ENCODE measurements at regions not wholly inside any gene's neighbourhood (a gene's known extent, or its start where the extent isn't known, plus 50 kb on each side); places are given as distances from the start of the nearest gene placed in this dataset.

DNA sequence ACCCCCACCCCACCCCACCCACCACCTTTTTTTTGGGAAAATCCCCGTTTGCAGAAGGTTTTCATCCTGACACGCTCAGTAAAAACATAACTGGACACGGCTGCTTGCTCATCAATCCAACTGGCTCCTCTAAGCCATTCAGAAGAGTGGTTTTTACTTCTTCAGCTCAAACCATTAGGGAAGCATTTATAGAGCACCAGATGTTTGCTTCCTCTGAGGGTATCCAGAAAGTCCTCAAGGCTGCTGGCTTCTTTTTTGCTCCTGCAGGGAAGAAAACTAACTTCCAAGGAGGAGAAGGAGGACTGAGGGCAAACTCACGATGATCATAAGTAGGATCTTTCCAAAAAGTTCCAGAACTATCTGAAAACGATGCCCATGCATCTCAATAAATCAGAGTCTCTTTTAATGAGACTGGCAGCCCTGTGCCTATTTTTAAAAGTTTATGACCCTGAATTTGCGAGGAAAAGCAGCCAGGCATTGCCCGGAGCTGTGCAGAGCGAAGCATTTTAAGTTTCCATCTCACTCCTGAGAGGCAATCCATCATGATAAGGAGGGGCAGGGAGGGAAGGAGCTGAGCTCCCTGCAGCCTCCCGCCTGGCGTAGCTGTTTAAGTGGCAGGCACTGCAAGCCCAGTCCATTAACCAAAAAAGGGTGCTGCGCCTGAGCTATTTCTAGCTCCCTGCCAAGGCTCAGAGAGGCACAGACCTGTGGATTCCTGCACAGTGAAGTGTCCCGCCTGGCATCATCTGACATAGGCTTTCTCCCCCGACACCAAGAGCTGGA is 146.3 kb upstream of the FOXF1 start:
- Mint-ChIP-seq H3K36me3 (no peaks in the 10 kb centered on the region), H3K27me3 (ENCODE audit: low read depth) (peaks cover 24% of the 10 kb centered on the region)

DNA sequence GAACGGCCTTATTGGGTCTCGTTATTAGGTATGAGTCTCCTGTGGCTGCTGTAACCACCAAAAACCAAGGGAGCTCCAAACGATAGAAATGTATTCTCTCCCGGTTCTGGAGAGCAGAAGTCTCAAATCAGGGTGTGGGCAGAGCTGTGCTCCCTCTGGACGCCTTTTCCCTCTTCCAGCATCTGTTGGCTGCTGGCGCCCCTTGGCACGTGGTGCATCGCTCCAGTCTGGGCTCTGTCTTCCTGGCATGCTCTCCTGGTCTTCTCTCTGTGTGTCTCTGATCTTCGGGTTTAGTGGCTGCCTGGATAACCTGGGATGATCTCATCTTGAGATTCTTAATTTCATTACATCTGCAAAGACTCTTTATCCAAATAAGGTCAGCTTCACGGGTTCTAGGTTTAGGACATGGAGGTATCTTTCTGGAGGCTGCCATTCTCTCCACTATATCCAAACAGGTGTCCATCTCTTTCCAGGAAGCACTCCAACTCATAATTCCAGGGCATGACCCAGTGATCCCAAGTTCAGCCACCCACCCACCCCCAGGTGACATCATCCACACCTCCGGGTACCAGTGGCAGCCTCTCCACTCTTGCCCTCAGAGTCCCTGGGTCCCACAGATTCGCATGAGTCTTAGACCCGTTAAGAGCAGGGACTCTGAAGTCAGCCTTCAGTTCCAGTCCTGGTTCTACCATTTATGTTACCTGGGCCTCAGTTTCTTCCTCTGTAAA is 145.5 kb upstream of the FOXF1 start:
- Mint-ChIP-seq H3K36me3 (no peaks in the 10 kb centered on the region), H3K27me3 (ENCODE audit: low read depth) (peaks cover 20% of the 10 kb centered on the region), H3K4me3 (no peak overlapping the region), H3K27ac (no peak overlapping the region), H3K4me1 (peaks cover 35% of the 10 kb centered on the region), H3K9me3 (no peaks in the 10 kb centered on the region)
- no peak for DNase-seq (ENCODE audit: low spot score in 2 of 2, unreplicated experiment in 2 of 2)
- TF ChIP-seq, protein P1, sequence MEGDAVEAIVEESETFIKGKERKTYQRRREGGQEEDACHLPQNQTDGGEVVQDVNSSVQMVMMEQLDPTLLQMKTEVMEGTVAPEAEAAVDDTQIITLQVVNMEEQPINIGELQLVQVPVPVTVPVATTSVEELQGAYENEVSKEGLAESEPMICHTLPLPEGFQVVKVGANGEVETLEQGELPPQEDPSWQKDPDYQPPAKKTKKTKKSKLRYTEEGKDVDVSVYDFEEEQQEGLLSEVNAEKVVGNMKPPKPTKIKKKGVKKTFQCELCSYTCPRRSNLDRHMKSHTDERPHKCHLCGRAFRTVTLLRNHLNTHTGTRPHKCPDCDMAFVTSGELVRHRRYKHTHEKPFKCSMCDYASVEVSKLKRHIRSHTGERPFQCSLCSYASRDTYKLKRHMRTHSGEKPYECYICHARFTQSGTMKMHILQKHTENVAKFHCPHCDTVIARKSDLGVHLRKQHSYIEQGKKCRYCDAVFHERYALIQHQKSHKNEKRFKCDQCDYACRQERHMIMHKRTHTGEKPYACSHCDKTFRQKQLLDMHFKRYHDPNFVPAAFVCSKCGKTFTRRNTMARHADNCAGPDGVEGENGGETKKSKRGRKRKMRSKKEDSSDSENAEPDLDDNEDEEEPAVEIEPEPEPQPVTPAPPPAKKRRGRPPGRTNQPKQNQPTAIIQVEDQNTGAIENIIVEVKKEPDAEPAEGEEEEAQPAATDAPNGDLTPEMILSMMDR (IDR thresholded peaks at IDR 0.05; ENCODE audit: unreplicated experiment) = no peak

More for the DNA sequence above, 146.3 kb upstream of the FOXF1 start:
- no peak overlapping the region for H3K4me3 Mint-ChIP-seq
- peak in 1 of 2 experiments; percentile 54 for DNase-seq (ENCODE audit: low spot score in 2 of 2, unreplicated experiment in 2 of 2)
- TF ChIP-seq, protein P1 (IDR thresholded peaks at IDR 0.05; ENCODE audit: unreplicated experiment) = no peak
- H3K27ac Mint-ChIP-seq = no peak overlapping the region
- H3K9me3 Mint-ChIP-seq = no peaks in the 10 kb centered on the region
- peaks cover 35% of the 10 kb centered on the region for H3K4me1 Mint-ChIP-seq

DNA sequence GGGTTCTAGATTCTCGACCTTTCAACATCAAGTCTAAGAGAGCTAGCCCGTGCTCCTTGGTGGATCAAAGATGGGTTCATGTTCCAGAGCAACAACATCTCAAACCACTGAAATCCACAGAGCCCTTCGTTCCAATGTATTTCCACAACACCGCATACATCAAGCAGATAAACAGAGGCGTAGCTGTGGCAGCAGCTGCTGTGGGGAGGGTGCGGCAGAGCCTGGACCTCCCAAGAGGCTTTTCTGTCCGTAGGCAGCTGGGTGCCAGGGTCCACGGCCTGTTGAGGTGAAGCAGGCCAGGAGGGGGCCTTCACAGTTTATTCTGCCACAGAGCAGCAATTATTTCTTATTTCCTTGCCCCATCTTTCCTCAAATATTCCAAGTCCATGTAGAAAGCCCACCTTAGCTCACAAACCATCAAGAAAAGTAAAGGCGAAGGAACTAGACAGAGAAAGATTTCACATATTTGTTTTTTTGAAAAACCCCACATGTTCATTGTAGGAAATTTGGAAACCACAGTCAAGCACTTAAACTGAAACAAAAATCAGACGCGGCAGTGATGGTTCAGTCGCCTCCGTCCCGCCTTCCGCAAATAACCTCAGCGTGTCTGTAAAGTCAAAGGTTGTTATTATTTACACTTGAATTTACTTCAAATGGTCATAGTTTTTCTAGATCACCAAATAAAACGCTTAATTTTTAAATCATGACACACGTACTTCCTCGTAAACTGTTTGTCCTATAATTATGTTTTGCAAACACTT is 144.6 kb upstream of the FOXF1 start:
- no peak for DNase-seq (ENCODE audit: low spot score in 2 of 2, unreplicated experiment in 2 of 2)
- H3K36me3 Mint-ChIP-seq = no peaks in the 10 kb centered on the region
- peaks cover 35% of the 10 kb centered on the region for H3K4me1 Mint-ChIP-seq
- H3K9me3 Mint-ChIP-seq = no peaks in the 10 kb centered on the region
- no peak overlapping the region for H3K4me3 Mint-ChIP-seq
- TF ChIP-seq, protein P1 (IDR thresholded peaks at IDR 0.05; ENCODE audit: unreplicated experiment) = no peak
- peaks cover 20% of the 10 kb centered on the region for H3K27me3 Mint-ChIP-seq (ENCODE audit: low read depth)
- H3K27ac Mint-ChIP-seq = no peak overlapping the region

DNA sequence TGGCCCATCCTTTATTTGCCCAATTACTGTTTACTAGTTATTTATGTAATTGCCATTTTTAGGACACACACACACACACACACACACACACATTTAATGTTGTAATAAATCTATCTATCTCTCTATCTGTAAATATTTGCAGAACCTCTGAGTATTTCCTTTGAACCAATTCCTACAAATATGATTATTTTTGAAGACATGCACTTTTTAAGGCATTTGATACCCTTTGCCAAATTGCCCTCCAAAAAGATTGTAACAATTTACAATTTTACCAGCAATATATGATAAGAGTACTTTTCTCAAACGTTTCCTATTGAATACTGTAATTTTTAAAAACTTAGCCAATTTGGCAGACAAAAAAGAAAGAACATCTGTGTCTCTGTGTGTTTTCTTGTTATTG is 143.8 kb upstream of the FOXF1 start:
- Mint-ChIP-seq H3K4me3 (no peak overlapping the region), H3K4me1 (peaks cover 35% of the 10 kb centered on the region), H3K27me3 (ENCODE audit: low read depth) (peaks cover 19% of the 10 kb centered on the region), H3K27ac (no peak overlapping the region), H3K36me3 (no peaks in the 10 kb centered on the region), H3K9me3 (no peaks in the 10 kb centered on the region)
- TF ChIP-seq, protein P1 (IDR thresholded peaks at IDR 0.05; ENCODE audit: unreplicated experiment) = no peak
- DNase-seq (ENCODE audit: low spot score in 2 of 2, unreplicated experiment in 2 of 2) = no peak

DNA sequence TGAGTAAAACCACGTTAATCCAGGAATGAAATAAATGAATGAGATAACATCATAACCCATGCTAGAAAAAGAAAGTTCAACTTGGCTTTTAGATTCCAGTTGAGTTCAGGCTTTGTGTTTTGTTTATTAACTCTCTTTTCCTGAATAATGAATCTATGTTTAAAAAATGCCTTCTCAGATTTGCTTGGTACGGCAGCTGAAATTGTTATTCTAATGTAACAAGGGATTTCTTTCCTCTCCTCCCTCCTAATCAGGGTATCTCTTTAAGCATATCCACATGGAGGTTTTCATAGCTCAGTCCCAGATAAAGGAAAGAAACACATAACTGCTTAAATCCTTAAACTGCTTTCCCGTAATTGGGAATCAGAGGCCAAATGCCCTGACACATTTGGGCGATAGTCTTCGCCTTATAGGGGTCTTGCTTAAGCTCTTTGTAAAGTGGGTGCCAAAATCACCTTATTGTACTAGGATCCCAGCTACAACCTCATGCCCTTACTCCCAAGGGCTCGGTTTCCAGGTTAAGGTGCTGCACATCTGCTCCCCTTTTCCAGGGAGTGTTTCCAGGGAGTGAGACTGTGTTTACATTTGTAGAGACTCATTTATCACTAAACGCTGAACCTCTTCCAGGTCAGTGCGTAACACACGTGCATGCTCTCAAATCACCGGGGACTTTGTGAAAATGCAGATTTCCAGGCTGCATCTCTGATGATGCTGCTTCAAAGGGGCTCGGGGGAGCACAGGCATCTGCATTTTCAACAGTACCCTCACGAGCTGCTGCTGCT is 142.8 kb upstream of the FOXF1 start:
- DNase-seq (ENCODE audit: low spot score in 2 of 2, unreplicated experiment in 2 of 2) = no peak
- Mint-ChIP-seq H3K4me3 (no peak overlapping the region), H3K9me3 (no peaks in the 10 kb centered on the region), H3K36me3 (no peaks in the 10 kb centered on the region), H3K4me1 (peaks cover 34% of the 10 kb centered on the region), H3K27ac (no peak overlapping the region), H3K27me3 (ENCODE audit: low read depth) (peaks cover 18% of the 10 kb centered on the region)
- TF ChIP-seq, protein P1 (IDR thresholded peaks at IDR 0.05; ENCODE audit: unreplicated experiment) = no peak

Measured in mesothelial cell of epicardium (in vitro differentiated cells).